GM19468 (cell line): ENCODE measurements at regions not wholly inside any gene's neighbourhood (a gene's known extent, or its start where the extent isn't known, plus 50 kb on each side); places are given as distances from the start of the nearest gene placed in this dataset.
"Not testable (repeated sequence)": the region's sequence is repeated elsewhere in the genome, so short reads cannot be mapped to it uniquely, and the experiment has no call there.

Source experiments
- ATAC-seq: cut with Tn5 transposase; IDR thresholded peaks from one replicate; pipeline ENCODE4 v1.9.1; 2021; ENCODE audit warnings: mild to moderate bottlenecking, moderate library complexity, moderate number of reproducible peaks; ENCODE audit not compliant: unreplicated experiment; ENCODE audit errors: extremely low read depth

GRCh38 chr5:60448600-60448999 is 251.4 kb downstream of the DEPDC1B start:
- no peak for ATAC-seq

GRCh38 chr5:60447488-60447920 is 252.5 kb downstream of the DEPDC1B start:
- no peak for ATAC-seq

- no peak for ATAC-seq
Measured at GRCh38 chr5:60446917-60447316, 253.0 kb downstream of the DEPDC1B start.

- ATAC-seq: no peak
Measured at GRCh38 chr5:60445921-60446320, 254.0 kb downstream of the DEPDC1B start.

GRCh38 chr5:60445427-60445826 is 254.5 kb downstream of the DEPDC1B start:
- ATAC-seq: no peak

- no peak for ATAC-seq
Measured at GRCh38 chr5:60444661-60445360, 255.2 kb downstream of the DEPDC1B start.

GRCh38 chr5:60439552-60439951 is 260.4 kb downstream of the DEPDC1B start:
- no peak for ATAC-seq

GRCh38 chr5:60437308-60437707 is 262.7 kb downstream of the DEPDC1B start:
- no peak for ATAC-seq

- ATAC-seq: no peak
Measured at GRCh38 chr5:60436518-60436917, 263.4 kb downstream of the DEPDC1B start.

- ATAC-seq: no peak
Measured at GRCh38 chr5:60435808-60436207, 264.2 kb downstream of the DEPDC1B start.

GRCh38 chr5:60426189-60426588 is 273.8 kb downstream of the DEPDC1B start:
- not testable (repeated sequence) for ATAC-seq

- not testable (repeated sequence) for ATAC-seq
Measured at GRCh38 chr5:60420773-60421172, 279.2 kb downstream of the DEPDC1B start.

- ATAC-seq: no peak
Measured at GRCh38 chr5:60417500-60418181, 282.3 kb downstream of the DEPDC1B start.

GRCh38 chr5:60415443-60415842 is 284.5 kb downstream of the DEPDC1B start:
- ATAC-seq: no peak

- ATAC-seq: no peak
Measured at GRCh38 chr5:60410427-60410826, 289.5 kb downstream of the DEPDC1B start.

- ATAC-seq: no peak
Measured at GRCh38 chr5:60404171-60404570, 295.8 kb downstream of the DEPDC1B start.

- ATAC-seq: no peak
Measured at GRCh38 chr5:60403343-60404006, 296.5 kb downstream of the DEPDC1B start.

- ATAC-seq: no peak
Measured at GRCh38 chr5:60402161-60402785, 297.7 kb downstream of the DEPDC1B start.

- no peak for ATAC-seq
Measured at GRCh38 chr5:60401526-60401925, 298.4 kb downstream of the DEPDC1B start.

- no peak for ATAC-seq
Measured at GRCh38 chr5:60399507-60399906, 300.5 kb downstream of the DEPDC1B start.
